K562 (cell line): ENCODE measurements at regions not wholly inside any gene's neighbourhood (a gene's known extent, or its start where the extent isn't known, plus 50 kb on each side); places are given as distances from the start of the nearest gene placed in this dataset.

ENCODE experiments used
- ATAC-seq: fragments of 200-7000 bp; cut with Tn5 transposase; 3 replicates; pipeline ENCODE4 v1.9.1; 2020; ENCODE audit warnings: moderate library complexity
- BruUV-seq: library from RNA; stranded (reverse); fragments of 400-500 nt; replicated peaks from 2 replicates; lab custom pipeline; 2021; lab: Mats Ljungman, UMichigan
- CTCF ChIA-PET: fragments of 300-600 bp; formaldehyde crosslinking; extraction: SDS; loops from one replicate; lab custom pipeline; 2021; ENCODE audit warnings: low intra/inter-chr PET ratio; lab: Yijun Ruan, JAX
- POLR2A ChIA-PET: fragments of 300-600, 350-650 bp; sonication (Branson Sonifier 250); formaldehyde crosslinking; extraction: SDS; loops from one replicate; lab custom pipeline; 2021; ENCODE audit warnings: antibody characterized with exemption, inconsistent platforms; lab: Yijun Ruan, JAX
- DNase-seq, 4 experiments: peaks; one replicate each; pipeline versions ENCODE4 v3.0.0 to v3.0.0-alpha.2; 2011 to 2018; ENCODE audit warnings: low spot score in 3 of 4, mixed read lengths in 3 of 4; ENCODE audit errors: extremely low read depth in 1 of 4
- FAIRE-seq: peaks from 2 replicates; lab custom pipeline; 2011; peaks lifted over from hg19 to GRCh38; lab: Jason Lieb, UNC
- H2AFZ ChIP-seq: 2 replicates; pipeline ENCODE4 v1.6.0; 2011; ENCODE audit warnings: low read depth, low read length, control low read depth, inconsistent platforms
- H3K27ac ChIP-seq: fragments of 200-600 bp; 3 replicates; pipeline ENCODE4 v1.8.0; 2011; ENCODE audit warnings: low read depth, mild to moderate bottlenecking, control low read depth, inconsistent platforms, low read length, moderate library complexity, mixed read lengths; ENCODE audit errors: extremely low read depth
- H3K27me3 ChIP-seq, 2 experiments: fragments of 300-600 bp in 1 of 2; 2 replicates in 1 of 2; 3 replicates in 1 of 2; pipeline versions ENCODE4 v1.6.0 to v1.8.0; 2011; ENCODE audit warnings: inconsistent platforms in 2 of 2, low read length in 2 of 2, mild to moderate bottlenecking in 1 of 2, mixed read lengths in 1 of 2, moderate library complexity in 1 of 2; ENCODE audit not compliant: control insufficient read depth in 2 of 2, insufficient read depth in 2 of 2
- H3K36me3 ChIP-seq: fragments of 300-600 bp; 3 replicates; pipeline ENCODE4 v1.8.0; 2011; ENCODE audit warnings: mild to moderate bottlenecking, low read length, inconsistent platforms; ENCODE audit not compliant: control insufficient read depth, insufficient read depth
- H3K4me1 ChIP-seq, 2 experiments: fragments of 200-600 bp in 1 of 2; replicated peaks in 1 of 2; 2 replicates in 1 of 2; 3 replicates in 1 of 2; pipeline versions ENCODE4 v1.5.1 to v1.8.0; 2011; ENCODE audit warnings: inconsistent platforms in 2 of 2, low read length in 2 of 2, mild to moderate bottlenecking in 1 of 2, mixed read lengths in 1 of 2, moderate library complexity in 1 of 2; ENCODE audit not compliant: control insufficient read depth in 2 of 2, insufficient read depth in 2 of 2
- H3K4me2 ChIP-seq: 2 replicates; pipeline ENCODE4 v1.6.1; 2011; ENCODE audit warnings: low read length, control low read depth, inconsistent platforms, mixed read lengths; ENCODE audit not compliant: insufficient read depth
- H3K4me3 ChIP-seq: fragments of 200-600 bp; sonication (generic), shearing (Covaris generic); 2 replicates; pipeline ENCODE4 v1.5.1; 2016; ENCODE audit warnings: control low read depth, inconsistent platforms
- H3K79me2 ChIP-seq: fragments of 200-600 bp; 3 replicates; pipeline ENCODE4 v1.8.0; 2011; ENCODE audit warnings: low read length, inconsistent platforms; ENCODE audit not compliant: control insufficient read depth, insufficient read depth
- H3K9ac ChIP-seq, 2 experiments: 2 replicates each; pipeline versions ENCODE4 v1.6.0 to v1.6.1; 2011; ENCODE audit warnings: low read depth in 2 of 2, low read length in 2 of 2, control low read depth in 1 of 2, inconsistent platforms in 1 of 2, mild to moderate bottlenecking in 1 of 2, mixed read lengths in 1 of 2; ENCODE audit not compliant: insufficient read depth in 1 of 2
- H3K9me1 ChIP-seq: one replicate; pipeline ENCODE4 v1.6.0; 2011; ENCODE audit warnings: inconsistent platforms, mild to moderate bottlenecking, low read length, moderate library complexity; ENCODE audit not compliant: control insufficient read depth, insufficient read depth
- H3K9me3 ChIP-seq: replicated peaks from 2 replicates; pipeline ENCODE4 v1.5.1; 2011; ENCODE audit warnings: low read depth, low read length, inconsistent platforms; ENCODE audit not compliant: control insufficient read depth, insufficient read depth
- H4K20me1 ChIP-seq: replicated peaks from 2 replicates; pipeline ENCODE4 v1.6.1; 2011; ENCODE audit warnings: low read length, inconsistent platforms, mixed read lengths; ENCODE audit not compliant: control insufficient read depth, insufficient read depth
- ELF4 ChIP-seq: fragments of 450-650 bp; formaldehyde crosslinking; IDR thresholded peaks from 2 replicates; pipeline ENCODE4 v1.4.0; 2022; ENCODE audit warnings: missing genetic modification characterization
- FOXM1 ChIP-seq, 2 experiments: fragments of 450-650 bp in 1 of 2; sonication (generic) in 1 of 2; formaldehyde crosslinking in 1 of 2; IDR thresholded peaks; 2 replicates each; pipeline versions ENCODE4 v1.6.1 to v1.9.0; 2017 to 2022; ENCODE audit warnings: low read depth in 2 of 2, mild to moderate bottlenecking in 2 of 2, missing genetic modification reagents in 1 of 2, moderate library complexity in 1 of 2
- KDM4B ChIP-seq, 2 experiments: fragments of 450-650 bp in 1 of 2; sonication (generic) in 1 of 2; IDR thresholded peaks; 2 replicates each; pipeline ENCODE4 v1.6.1; 2016 to 2017; ENCODE audit warnings: borderline replicate concordance in 2 of 2, antibody characterized with exemption in 1 of 2, low read depth in 1 of 2, mild to moderate bottlenecking in 1 of 2
- MEF2D ChIP-seq: conservative IDR thresholded peaks from 2 replicates; pipeline ENCODE4 v1.6.1; 2016; ENCODE audit warnings: low read depth, missing genetic modification characterization, missing compliant biosample characterization
- MIER1 ChIP-seq: fragments of 450-650 bp; IDR thresholded peaks from 2 replicates; pipeline ENCODE4 v1.6.1; 2016; ENCODE audit warnings: antibody characterized with exemption, mild to moderate bottlenecking, low read depth
- MYBL2 ChIP-seq, 2 experiments: fragments of 450-650 bp in 1 of 2; sonication (generic) in 1 of 2; formaldehyde crosslinking in 1 of 2; IDR thresholded peaks; 2 replicates each; pipeline versions ENCODE4 v1.6.1 to v1.8.1; 2017 to 2022; ENCODE audit warnings: borderline replicate concordance in 1 of 2, inconsistent platforms in 1 of 2, low read depth in 1 of 2, mild to moderate bottlenecking in 1 of 2, missing genetic modification reagents in 1 of 2, moderate library complexity in 1 of 2
- NONO ChIP-seq, 2 experiments: fragments of 200-400 bp in 1 of 2; fragments of 450-650 bp in 1 of 2; formaldehyde crosslinking in 1 of 2; IDR thresholded peaks; 2 replicates each; pipeline ENCODE4 v1.6.1; 2017; ENCODE audit warnings: low read depth in 2 of 2, mild to moderate bottlenecking in 2 of 2, moderate library complexity in 2 of 2, low read length in 1 of 2
- RNF219 ChIP-seq: fragments of 250-450 bp; sonication (Bioruptor Pico); IDR thresholded peaks from 2 replicates; pipeline ENCODE4 v1.5.0; 2022; ENCODE audit warnings: mild to moderate bottlenecking
- TRIM24 ChIP-seq, 2 experiments: fragments of 450-650 bp; IDR thresholded peaks; 2 replicates each; pipeline ENCODE4 v1.6.1; 2016
- ZNF146 ChIP-seq: IDR thresholded peaks from one replicate; pipeline ENCODE4 v1.6.1; 2018; ENCODE audit warnings: missing compliant biosample characterization; ENCODE audit not compliant: unreplicated experiment
- ZNF311 ChIP-seq: fragments of 250-450 bp; sonication (Bioruptor Pico); IDR thresholded peaks from 2 replicates; pipeline ENCODE4 v1.4.0; 2020; ENCODE audit warnings: mild to moderate bottlenecking, moderate library complexity
- ZNF354B ChIP-seq: fragments of 250-450 bp; sonication (Bioruptor Pico); IDR thresholded peaks from 2 replicates; pipeline ENCODE4 v1.4.0; 2020
- ZNF655 ChIP-seq: fragments of 250-450 bp; sonication (Bioruptor Pico); IDR thresholded peaks from 2 replicates; pipeline ENCODE4 v1.5.0; 2021
- ZNF764 ChIP-seq: fragments of 250-450 bp; sonication (Bioruptor Pico); IDR thresholded peaks from 2 replicates; pipeline ENCODE4 v1.4.0; 2020; ENCODE audit warnings: low read depth, mild to moderate bottlenecking, moderate library complexity
- WGBS: fragments of 100-300 bp; shearing (Covaris generic); methylation state at CpG from one replicate; pipeline ENCODE4 v1.1.6; 2016; ENCODE audit warnings: low coverage, mixed read lengths; ENCODE audit not compliant: insufficient coverage; ENCODE audit errors: missing lambda C conversion rate; 5-methylcytosine and 5-hydroxymethylcytosine counted together
- in situ Hi-C: fragments of 300-500 bp; cut with MboI; formaldehyde crosslinking; loops from 4 replicates; pipeline ENCODE4 v1.15.0; 2018; ENCODE audit warnings: inconsistent platforms, mixed read lengths
- intact Hi-C: fragments of 100-400 bp; cut with micrococcal nuclease; formaldehyde crosslinking; loops from 2 replicates; pipeline ENCODE4 v1.14.2; 2022

GRCh38 chr15:23859008-23859407 lies 171.9 kb upstream of the NDN start:
- intact Hi-C loops: loop anchor here (5.0 kb wide), 1 partner anchor 37 kb away; no protein-coding TSS in a partner anchor

More at GRCh38 chr15:23859008-23859407, 171.9 kb upstream of the NDN start:
- Histone ChIP-seq H3K27me3 (no peaks in the 10 kb centered on the region; a peak in 1 of 5 replicates), H3K4me1 (no peaks in the 10 kb centered on the region), H3K36me3 (no peaks in the 10 kb centered on the region), H3K9me1 (no peaks in the 10 kb centered on the region), H3K79me2 (no peaks in the 10 kb centered on the region), H3K27ac (no peak overlapping the region), H3K9me3 (no peaks in the 10 kb centered on the region), H2AFZ (no peak overlapping the region), H4K20me1 (no peaks in the 10 kb centered on the region), H3K4me2 (no peak overlapping the region), H3K9ac (no peak overlapping the region), H3K4me3 (no peak overlapping the region)
- in situ Hi-C loops: no loop called here
- CTCF ChIA-PET: no interaction called here
- WGBS: 8% methylated on average over 5 of the region's 5 CpGs
- ATAC-seq (no peak), DNase-seq (no peak), FAIRE-seq (no peak)
- POLR2A ChIA-PET: interaction anchor here (0.9 kb wide), 1 partner anchor 15 kb away, joined by 3 read pairs; no protein-coding TSS in a partner anchor
- BruUV-seq: no TSS peak
- TF ChIP-seq ZNF146 (CRISPR knock-in tag) (no peak), FOXM1 (IDR thresholded peaks at IDR 0.05; ENCODE audit: low read depth) (no peak), FOXM1 (CRISPR knock-in tag; IDR thresholded peaks at IDR 0.05; ENCODE audit: low read depth) (no peak), MEF2D (tag) (no peak), KDM4B (IDR thresholded peaks at IDR 0.05; ENCODE audit: borderline replicate concordance in 2 of 2, low read depth in 1 of 2) (no peak), ZNF354B (CRISPR knock-in tag) (no peak), ZNF764 (no peak), TRIM24 (IDR thresholded peaks at IDR 0.05) (no peak), MIER1 (no peak), MYBL2 (IDR thresholded peaks at IDR 0.05; ENCODE audit: low read depth) (no peak), MYBL2 (CRISPR knock-in tag; IDR thresholded peaks at IDR 0.05; ENCODE audit: borderline replicate concordance) (no peak), RNF219 (CRISPR knock-in tag) (no peak), ELF4 (CRISPR knock-in tag) (no peak), NONO (IDR thresholded peaks at IDR 0.05; ENCODE audit: low read depth in 2 of 2, low read length in 1 of 2) (no peak), ZNF655 (CRISPR knock-in tag) (no peak), ZNF311 (CRISPR knock-in tag) (no peak)
